H1 (cell line): ENCODE measurements at regions not wholly inside any gene's neighbourhood (a gene's known extent, or its start where the extent isn't known, plus 50 kb on each side); places are given as distances from the start of the nearest gene placed in this dataset.

Experiments
- CTCF ChIA-PET: fragments of 300-600 bp; sonication (Branson Sonifier 250); formaldehyde crosslinking; loops from one replicate; lab custom pipeline; 2021; ENCODE audit not compliant: partially characterized antibody; lab: Charles Lee
- POLR2A ChIA-PET: fragments of 300-600 bp; sonication (Branson Sonifier 250); formaldehyde crosslinking; loops from one replicate; lab custom pipeline; 2021; ENCODE audit warnings: inconsistent platforms; ENCODE audit not compliant: partially characterized antibody; lab: Charles Lee
- DNase-seq, 2 experiments: peaks; one replicate each; pipeline versions ENCODE4 v3.0.0 to v3.0.0-alpha.2; 2010 to 2022; ENCODE audit warnings: low spot score in 2 of 2, low read depth in 1 of 2, mixed read lengths in 1 of 2
- FAIRE-seq: peaks from 2 replicates; lab custom pipeline; 2011; peaks lifted over from hg19 to GRCh38; lab: Jason Lieb, UNC
- H2AFZ ChIP-seq: 2 replicates; pipeline ENCODE4 v1.8.1; 2012; ENCODE audit warnings: low read length, inconsistent platforms
- H2AK5ac ChIP-seq: 2 replicates; pipeline ENCODE4 v1.6.1; 2013; ENCODE audit warnings: low read depth, low read length
- H2BK120ac ChIP-seq: replicated peaks from 2 replicates; pipeline ENCODE3; 2013; ENCODE audit warnings: low read depth, low read length, inconsistent platforms
- H2BK12ac ChIP-seq: 2 replicates; pipeline ENCODE4 v1.6.1; 2013; ENCODE audit warnings: low read depth, low read length
- H2BK15ac ChIP-seq: 2 replicates; pipeline ENCODE4 v1.6.1; 2013; ENCODE audit warnings: low read length
- H2BK20ac ChIP-seq: 2 replicates; pipeline ENCODE4 v1.6.1; 2013; ENCODE audit warnings: low read length
- H2BK5ac ChIP-seq: 2 replicates; pipeline ENCODE4 v1.6.1; 2013; ENCODE audit warnings: low read depth, low read length
- H3K14ac ChIP-seq: 2 replicates; pipeline ENCODE4 v1.6.1; 2013; ENCODE audit warnings: inconsistent platforms; ENCODE audit not compliant: insufficient read length
- H3K18ac ChIP-seq: 2 replicates; pipeline ENCODE4 v1.6.1; 2013; ENCODE audit warnings: low read length; ENCODE audit errors: extremely low read depth
- H3K23ac ChIP-seq: 2 replicates; pipeline ENCODE4 v1.6.1; 2013; ENCODE audit warnings: inconsistent platforms; ENCODE audit not compliant: insufficient read length
- H3K23me2 ChIP-seq: 2 replicates; pipeline ENCODE4 v1.6.1; 2013; ENCODE audit warnings: low read depth, low read length
- H3K27ac ChIP-seq: 2 replicates; pipeline ENCODE4 v1.6.1; 2011; ENCODE audit warnings: low read depth, low read length, inconsistent platforms
- H3K27me3 ChIP-seq, 4 experiments: replicated peaks in 1 of 4; 1 replicate in 1 of 4; 2 replicates in 3 of 4; pipeline versions ENCODE4 v1.6.1 to v1.8.1; 2011 to 2013; ENCODE audit warnings: low read length in 3 of 4, mild to moderate bottlenecking in 3 of 4, inconsistent platforms in 2 of 4, mixed read lengths in 2 of 4, moderate library complexity in 1 of 4; ENCODE audit not compliant: control insufficient read depth in 3 of 4, insufficient read depth in 3 of 4; ENCODE audit errors: extremely low read depth in 1 of 4
- H3K36me3 ChIP-seq, 4 experiments: 2 replicates each; pipeline versions ENCODE4 v1.6.1 to v1.8.1; 2011 to 2013; ENCODE audit warnings: mild to moderate bottlenecking in 4 of 4, low read length in 3 of 4, moderate library complexity in 2 of 4, control low read depth in 1 of 4, inconsistent platforms in 1 of 4; ENCODE audit not compliant: insufficient read depth in 4 of 4, control insufficient read depth in 2 of 4
- H3K4ac ChIP-seq: replicated peaks from 2 replicates; pipeline ENCODE3; 2013; ENCODE audit warnings: low read length, low read depth, mixed read lengths, inconsistent platforms; ENCODE audit not compliant: insufficient read length
- H3K4me1 ChIP-seq, 4 experiments: replicated peaks in 1 of 4; 1 replicate in 1 of 4; 2 replicates in 3 of 4; pipeline versions ENCODE4 v1.6.1 to v1.8.1; 2011 to 2013; ENCODE audit warnings: low read length in 3 of 4, inconsistent platforms in 2 of 4, mixed read lengths in 1 of 4; ENCODE audit not compliant: insufficient read depth in 4 of 4, control insufficient read depth in 3 of 4
- H3K4me2 ChIP-seq, 2 experiments: 2 replicates each; pipeline versions ENCODE4 v1.6.1 to v1.8.1; 2011 to 2013; ENCODE audit warnings: low read depth in 2 of 2, low read length in 2 of 2, control low read depth in 1 of 2, inconsistent platforms in 1 of 2, mild to moderate bottlenecking in 1 of 2; ENCODE audit not compliant: insufficient read depth in 1 of 2
- H3K4me3 ChIP-seq, 4 experiments: fragments of 200-600, 300-600 bp in 1 of 4; sonication (generic), shearing (Covaris generic), sonication (Bioruptor Twin) in 1 of 4; 2 replicates each; pipeline versions ENCODE4 v1.5.1 to v1.8.1; 2011 to 2016; ENCODE audit warnings: low read length in 4 of 4, low read depth in 3 of 4, control low read depth in 2 of 4, inconsistent platforms in 2 of 4, mild to moderate bottlenecking in 2 of 4, mixed read lengths in 1 of 4, moderate library complexity in 1 of 4; ENCODE audit not compliant: insufficient read depth in 2 of 4; ENCODE audit errors: extremely low read depth in 1 of 4
- H3K56ac ChIP-seq: replicated peaks from 2 replicates; pipeline ENCODE3; 2013; ENCODE audit warnings: low read depth, mild to moderate bottlenecking, mixed read lengths, low read length, inconsistent platforms; ENCODE audit not compliant: insufficient read length
- H3K79me1 ChIP-seq: 2 replicates; pipeline ENCODE4 v1.6.1; 2013; ENCODE audit warnings: low read depth, low read length, control low read depth
- H3K79me2 ChIP-seq, 2 experiments: 2 replicates each; pipeline versions ENCODE4 v1.6.1 to v1.8.1; 2012 to 2013; ENCODE audit warnings: low read length in 2 of 2, mild to moderate bottlenecking in 2 of 2, inconsistent platforms in 1 of 2; ENCODE audit not compliant: insufficient read depth in 2 of 2, control insufficient read depth in 1 of 2
- H3K9ac ChIP-seq, 4 experiments: replicated peaks in 1 of 4; 1 replicate in 1 of 4; 2 replicates in 3 of 4; pipeline versions ENCODE4 v1.6.1 to v1.8.1; 2011 to 2013; ENCODE audit warnings: low read depth in 3 of 4, low read length in 3 of 4, control low read depth in 2 of 4, mild to moderate bottlenecking in 2 of 4, moderate library complexity in 2 of 4, inconsistent platforms in 1 of 4; ENCODE audit errors: extremely low read depth in 1 of 4
- H3K9me3 ChIP-seq, 2 experiments: 2 replicates each; pipeline versions ENCODE4 v1.6.1 to v1.8.1; 2012 to 2013; ENCODE audit warnings: mild to moderate bottlenecking in 2 of 2, moderate library complexity in 2 of 2, control low read depth in 1 of 2, inconsistent platforms in 1 of 2, low read depth in 1 of 2, low read length in 1 of 2, mixed read lengths in 1 of 2; ENCODE audit not compliant: insufficient read depth in 2 of 2
- H4K20me1 ChIP-seq, 2 experiments: replicated peaks in 1 of 2; 2 replicates each; pipeline versions ENCODE3 to v1.8.1; 2011 to 2013; ENCODE audit warnings: inconsistent platforms in 2 of 2, low read length in 2 of 2, mild to moderate bottlenecking in 1 of 2; ENCODE audit not compliant: insufficient read depth in 2 of 2, control insufficient read depth in 1 of 2
- H4K5ac ChIP-seq: 2 replicates; pipeline ENCODE4 v1.6.1; 2013; ENCODE audit warnings: low read length, low read depth, mixed read lengths, inconsistent platforms; ENCODE audit not compliant: insufficient read length
- H4K8ac ChIP-seq: 2 replicates; pipeline ENCODE4 v1.8.0; 2013; ENCODE audit warnings: mild to moderate bottlenecking, moderate library complexity, low read length, inconsistent platforms; ENCODE audit not compliant: insufficient read depth; ENCODE audit errors: extremely low read depth
- H4K91ac ChIP-seq: replicated peaks from 2 replicates; pipeline ENCODE3; 2013; ENCODE audit warnings: low read length, mixed read lengths, inconsistent platforms; ENCODE audit not compliant: insufficient read length
- CEBPB ChIP-seq: IDR thresholded peaks from 2 replicates; pipeline ENCODE4 v1.6.1; 2012; ENCODE audit warnings: low read depth, low read length
- CHD1 ChIP-seq: IDR thresholded peaks from 2 replicates; pipeline ENCODE4 v1.6.1; 2012; ENCODE audit warnings: low read depth, low read length, improper control_type of control experiment
- YY1 ChIP-seq: IDR thresholded peaks from 2 replicates; pipeline ENCODE4 v1.6.1; 2011; ENCODE audit warnings: low read depth, mild to moderate bottlenecking, low read length
- WGBS, 2 experiments: shearing (Covaris generic) in 1 of 2; methylation state at CpG; one replicate each; pipeline versions ENCODE4 v1.1.6 to v1.1.7; 2013 to 2015; ENCODE audit warnings: low lambda C conversion rate in 2 of 2, mixed read lengths in 2 of 2, inconsistent platforms in 1 of 2, low coverage in 1 of 2, missing lambda C conversion rate in 1 of 2; ENCODE audit not compliant: insufficient replicate concordance in 2 of 2, insufficient coverage in 1 of 2, insufficient read length in 1 of 2; ENCODE audit errors: extremely low coverage in 1 of 2, missing lambda C conversion rate in 1 of 2; 5-methylcytosine and 5-hydroxymethylcytosine counted together

GRCh38 chr12:71250166-71250565 is 92.4 kb upstream of the TSPAN8 start:
- no peak overlapping the region for H2AK5ac ChIP-seq
- H3K4me3 ChIP-seq: no peak overlapping the region
- ChIA-PET CTCF (no interaction called here), POLR2A (no interaction called here)
- H3K4me1 ChIP-seq: no peaks in the 10 kb centered on the region
- no peaks in the 10 kb centered on the region for H3K79me2 ChIP-seq
- H3K79me1 ChIP-seq: no peaks in the 10 kb centered on the region
- H3K27me3 ChIP-seq: no peaks in the 10 kb centered on the region
- no peak overlapping the region for H3K9ac ChIP-seq
- H2BK15ac ChIP-seq: no peak overlapping the region
- FAIRE-seq: no peak
- no peak overlapping the region for H3K18ac ChIP-seq
- peaks cover 8 to 12% of the 10 kb centered on the region in 2 experiments; a peak in 3 of 4 replicates for H3K9me3 ChIP-seq
- no peak overlapping the region for H3K4me2 ChIP-seq
- no peak overlapping the region for H4K8ac ChIP-seq
- H3K56ac ChIP-seq: no peak overlapping the region
- no peaks in the 10 kb centered on the region; the same call in 1 of the 2 replicates for H3K23me2 ChIP-seq
- no peak overlapping the region for H2BK120ac ChIP-seq
- H3K23ac ChIP-seq: no peak overlapping the region
- DNase-seq: no peak
- H3K27ac ChIP-seq: no peak overlapping the region
- no peak overlapping the region for H3K14ac ChIP-seq
- no peak overlapping the region for H2AFZ ChIP-seq
- no peak overlapping the region for H2BK12ac ChIP-seq
- no peaks in the 10 kb centered on the region for H4K20me1 ChIP-seq
- no peak overlapping the region for H2BK5ac ChIP-seq
- WGBS, 2 experiments: 70% methylated on average over 4 of the region's 4 CpGs; no CpG with 5 or more reads in 1 of the 2 experiments
- H4K5ac ChIP-seq: no peak overlapping the region
- H3K4ac ChIP-seq: no peak overlapping the region
- no peak overlapping the region for H2BK20ac ChIP-seq
- peaks cover 0 to 7% (median 0%) of the 10 kb centered on the region in 4 experiments; a peak in 2 of 8 replicates for H3K36me3 ChIP-seq
- TF ChIP-seq CEBPB: peak; percentile 90
- no peak for TF ChIP-seq YY1
- no peak for TF ChIP-seq CHD1
- H4K91ac ChIP-seq: no peak overlapping the region
